Activated CD4-positive, CD25-positive, alpha-beta regulatory T cell (primary cell): ENCODE measurements at regions not wholly inside any gene's neighbourhood (a gene's known extent, or its start where the extent isn't known, plus 50 kb on each side); places are given as distances from the start of the nearest gene placed in this dataset.
"Not testable (repeated sequence)": the region's sequence is repeated elsewhere in the genome, so short reads cannot be mapped to it uniquely, and the experiment has no call there.

Experiments used
- DNase-seq, 4 experiments: peaks; one replicate each; lab custom pipeline; 2025; lab: John Stamatoyannopoulos, UW

GRCh38 chr3:20724241-20724640 is 538.2 kb upstream of the SGO1 start:
- no peak for DNase-seq

- DNase-seq = not testable (repeated sequence)
Measured at GRCh38 chr3:20716425-20716824, 530.4 kb upstream of the SGO1 start.

- DNase-seq = no peak
Measured at GRCh38 chr3:20701641-20702040, 515.6 kb upstream of the SGO1 start.

- no peak for DNase-seq
Measured at GRCh38 chr3:20700714-20701113, 514.7 kb upstream of the SGO1 start.

GRCh38 chr3:20698896-20699295 is 512.9 kb upstream of the SGO1 start:
- no peak for DNase-seq

- no peak for DNase-seq
Measured at GRCh38 chr3:20696388-20697150, 510.6 kb upstream of the SGO1 start.

- DNase-seq = no peak
Measured at GRCh38 chr3:20692675-20693074, 506.7 kb upstream of the SGO1 start.

GRCh38 chr3:20683910-20684309 is 497.9 kb upstream of the SGO1 start:
- DNase-seq = no peak

GRCh38 chr3:20682573-20682972 is 496.6 kb upstream of the SGO1 start:
- DNase-seq = no peak

- no peak for DNase-seq
Measured at GRCh38 chr3:20680990-20681628, 495.1 kb upstream of the SGO1 start.

- DNase-seq = no peak
Measured at GRCh38 chr3:20673866-20674265, 487.9 kb upstream of the SGO1 start.

- no peak for DNase-seq
Measured at GRCh38 chr3:20669675-20670074, 483.7 kb upstream of the SGO1 start.

- DNase-seq = no peak
Measured at GRCh38 chr3:20669184-20669583, 483.2 kb upstream of the SGO1 start.

GRCh38 chr3:20668411-20668810 is 482.4 kb upstream of the SGO1 start:
- no peak for DNase-seq

- DNase-seq = no peak
Measured at GRCh38 chr3:20666091-20666490, 480.1 kb upstream of the SGO1 start.

GRCh38 chr3:20658491-20658890 is 472.5 kb upstream of the SGO1 start:
- DNase-seq = no peak

GRCh38 chr3:20657560-20657959 is 471.6 kb upstream of the SGO1 start:
- no peak for DNase-seq

- DNase-seq = no peak
Measured at GRCh38 chr3:20652231-20652986, 466.4 kb upstream of the SGO1 start.

- no peak for DNase-seq
Measured at GRCh38 chr3:20648921-20649381, 462.9 kb upstream of the SGO1 start.

- no peak for DNase-seq
Measured at GRCh38 chr3:20648294-20648693, 462.3 kb upstream of the SGO1 start.

GRCh38 chr3:20646425-20646824 is 460.4 kb upstream of the SGO1 start:
- DNase-seq = no peak

- DNase-seq = no peak
Measured at GRCh38 chr3:20645340-20645739, 459.3 kb upstream of the SGO1 start.

GRCh38 chr3:20637729-20638128 is 451.7 kb upstream of the SGO1 start:
- DNase-seq = no peak
